ENCODE measurements at regions not wholly inside any gene's neighbourhood (a gene's known extent, or its start where the extent isn't known, plus 50 kb on each side); places are given as distances from the start of the nearest gene placed in this dataset.

DNA sequence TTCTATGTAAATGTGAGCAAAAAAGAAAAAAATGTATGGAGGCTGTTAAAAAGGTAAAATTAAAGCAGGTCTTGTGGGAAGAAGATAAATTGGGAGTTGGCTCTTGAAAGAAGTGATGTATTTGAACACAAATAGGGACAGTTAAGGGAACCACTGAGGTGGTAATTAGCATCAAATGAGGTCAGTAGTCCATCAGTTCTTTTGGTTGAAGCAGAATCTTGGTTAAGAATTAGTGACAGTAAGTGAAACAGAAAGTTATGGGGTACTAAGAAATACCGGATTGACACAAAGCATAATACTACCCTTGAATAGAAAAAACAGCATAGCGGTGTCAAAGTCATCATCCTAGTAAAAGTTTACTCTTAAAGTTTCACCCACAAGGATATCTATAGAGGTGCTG is 352.6 kb upstream of the VRK2 start:
- H3K27ac ChIP-seq: no peak overlapping the region
- no peaks in the 10 kb centered on the region for H3K27me3 ChIP-seq (ENCODE audit: control insufficient read depth, insufficient read depth, low read length)
- no peak overlapping the region for H3K4me2 ChIP-seq (ENCODE audit: low read length)

DNA sequence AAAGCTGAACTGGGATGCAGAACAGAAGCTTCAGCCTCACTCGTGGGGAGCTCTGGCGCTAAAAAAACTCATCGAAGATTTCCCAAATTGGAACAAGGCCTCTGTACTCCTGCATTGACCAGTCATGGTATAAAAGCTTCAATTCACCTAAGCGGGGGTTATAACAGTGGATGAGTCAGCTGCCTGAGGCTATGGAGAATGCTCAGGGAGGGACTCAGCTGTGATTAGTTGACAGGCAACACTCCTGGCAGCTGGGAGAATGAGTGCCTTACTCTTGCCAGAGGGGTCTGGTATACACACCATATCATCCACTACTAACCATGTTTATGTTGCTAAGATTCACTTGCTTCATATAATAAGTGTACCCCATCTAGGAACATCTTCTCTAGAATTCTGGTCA is 350.6 kb upstream of the VRK2 start:
- H3K4me2 ChIP-seq (ENCODE audit: low read length): no peak overlapping the region
- TF ChIP-seq, protein P1, sequence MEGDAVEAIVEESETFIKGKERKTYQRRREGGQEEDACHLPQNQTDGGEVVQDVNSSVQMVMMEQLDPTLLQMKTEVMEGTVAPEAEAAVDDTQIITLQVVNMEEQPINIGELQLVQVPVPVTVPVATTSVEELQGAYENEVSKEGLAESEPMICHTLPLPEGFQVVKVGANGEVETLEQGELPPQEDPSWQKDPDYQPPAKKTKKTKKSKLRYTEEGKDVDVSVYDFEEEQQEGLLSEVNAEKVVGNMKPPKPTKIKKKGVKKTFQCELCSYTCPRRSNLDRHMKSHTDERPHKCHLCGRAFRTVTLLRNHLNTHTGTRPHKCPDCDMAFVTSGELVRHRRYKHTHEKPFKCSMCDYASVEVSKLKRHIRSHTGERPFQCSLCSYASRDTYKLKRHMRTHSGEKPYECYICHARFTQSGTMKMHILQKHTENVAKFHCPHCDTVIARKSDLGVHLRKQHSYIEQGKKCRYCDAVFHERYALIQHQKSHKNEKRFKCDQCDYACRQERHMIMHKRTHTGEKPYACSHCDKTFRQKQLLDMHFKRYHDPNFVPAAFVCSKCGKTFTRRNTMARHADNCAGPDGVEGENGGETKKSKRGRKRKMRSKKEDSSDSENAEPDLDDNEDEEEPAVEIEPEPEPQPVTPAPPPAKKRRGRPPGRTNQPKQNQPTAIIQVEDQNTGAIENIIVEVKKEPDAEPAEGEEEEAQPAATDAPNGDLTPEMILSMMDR (IDR thresholded peaks at IDR 0.05): no peak
- no peak overlapping the region for H3K27ac ChIP-seq
- H3K4me1 ChIP-seq: no peaks in the 10 kb centered on the region
- no peak overlapping the region for H2AFZ ChIP-seq
- H3K4me3 ChIP-seq (ENCODE audit: low read depth, low read length): no peak overlapping the region
- H3K27me3 ChIP-seq (ENCODE audit: control insufficient read depth, insufficient read depth, low read length): no peaks in the 10 kb centered on the region
- H3K36me3 ChIP-seq (ENCODE audit: control insufficient read depth, insufficient read depth, low read length): no peaks in the 10 kb centered on the region
- H3K9ac ChIP-seq: no peak overlapping the region
- no peaks in the 10 kb centered on the region for H3K9me3 ChIP-seq (ENCODE audit: control insufficient read depth, low read length)
- H3K79me2 ChIP-seq: no peaks in the 10 kb centered on the region

More for the DNA sequence above, 352.6 kb upstream of the VRK2 start:
- Histone ChIP-seq H3K4me3 (ENCODE audit: low read depth, low read length) (no peak overlapping the region), H3K4me1 (no peaks in the 10 kb centered on the region), H3K9ac (no peak overlapping the region), H3K36me3 (ENCODE audit: control insufficient read depth, insufficient read depth, low read length) (no peaks in the 10 kb centered on the region), H2AFZ (no peak overlapping the region), H3K79me2 (no peaks in the 10 kb centered on the region), H3K9me3 (ENCODE audit: control insufficient read depth, low read length) (no peaks in the 10 kb centered on the region)
- TF ChIP-seq, protein P1 (IDR thresholded peaks at IDR 0.05): no peak

DNA sequence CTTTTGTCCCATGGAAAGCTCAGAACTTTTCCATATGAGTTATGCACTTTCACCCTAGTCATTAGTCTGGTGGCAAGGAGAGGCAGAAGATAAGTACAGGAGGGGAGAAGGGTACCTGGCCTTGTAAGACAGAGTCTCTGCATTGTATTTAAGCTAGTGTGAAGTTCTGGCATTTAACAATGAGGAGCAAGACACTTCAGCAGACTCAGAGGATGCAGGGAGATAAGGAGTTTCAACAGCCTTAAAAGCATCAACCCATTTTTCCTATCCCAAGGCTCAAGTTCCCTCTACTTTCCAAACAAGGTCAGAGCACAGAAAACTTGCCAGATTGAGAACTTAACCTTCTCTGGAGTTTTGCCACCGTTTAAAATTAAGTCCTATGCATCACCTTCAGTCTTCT is 348.2 kb upstream of the VRK2 start:
- Histone ChIP-seq H3K4me1 (no peaks in the 10 kb centered on the region), H3K79me2 (no peaks in the 10 kb centered on the region), H3K27me3 (ENCODE audit: control insufficient read depth, insufficient read depth, low read length) (no peaks in the 10 kb centered on the region), H3K27ac (no peak overlapping the region), H3K36me3 (ENCODE audit: control insufficient read depth, insufficient read depth, low read length) (no peaks in the 10 kb centered on the region), H3K9ac (no peak overlapping the region), H3K9me3 (ENCODE audit: control insufficient read depth, low read length) (no peaks in the 10 kb centered on the region), H2AFZ (no peak overlapping the region), H3K4me3 (ENCODE audit: low read depth, low read length) (no peak overlapping the region), H3K4me2 (ENCODE audit: low read length) (no peak overlapping the region)
- TF ChIP-seq, protein P1 (IDR thresholded peaks at IDR 0.05): no peak

DNA sequence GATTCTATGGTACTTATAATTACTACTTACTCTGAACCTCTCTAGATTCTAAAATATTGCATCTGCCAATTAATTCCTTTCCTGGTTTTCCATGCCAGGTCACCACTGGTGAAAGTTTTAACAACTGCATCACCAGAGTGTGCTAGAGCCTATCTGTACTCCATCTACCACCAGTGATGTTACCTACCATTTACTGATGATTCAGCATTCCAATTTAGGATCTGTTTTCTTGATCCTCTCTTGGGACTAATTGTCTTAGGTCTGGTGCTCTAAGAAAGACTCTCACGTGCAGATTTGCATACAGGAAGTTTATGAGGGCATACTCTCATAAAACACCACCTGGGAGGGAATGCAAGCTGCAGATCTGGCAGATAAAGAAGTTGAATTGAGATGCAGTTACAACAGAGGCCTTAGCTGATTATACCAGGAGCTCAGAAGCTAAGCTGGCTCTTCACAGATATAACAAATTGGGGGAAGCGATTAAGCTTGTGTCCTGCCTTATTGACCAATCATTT is 347.6 kb upstream of the VRK2 start:
- H3K4me2 ChIP-seq (ENCODE audit: low read length): no peak overlapping the region
- no peak overlapping the region for H2AFZ ChIP-seq
- no peak overlapping the region for H3K4me3 ChIP-seq (ENCODE audit: low read depth, low read length)
- TF ChIP-seq, protein P1 (IDR thresholded peaks at IDR 0.05): no peak
- H3K4me1 ChIP-seq: no peaks in the 10 kb centered on the region
- H3K79me2 ChIP-seq: no peaks in the 10 kb centered on the region
- no peaks in the 10 kb centered on the region for H3K9me3 ChIP-seq (ENCODE audit: control insufficient read depth, low read length)
- H3K27ac ChIP-seq: no peak overlapping the region
- no peaks in the 10 kb centered on the region for H3K36me3 ChIP-seq (ENCODE audit: control insufficient read depth, insufficient read depth, low read length)
- H3K27me3 ChIP-seq (ENCODE audit: control insufficient read depth, insufficient read depth, low read length): no peaks in the 10 kb centered on the region
- no peak overlapping the region for H3K9ac ChIP-seq

DNA sequence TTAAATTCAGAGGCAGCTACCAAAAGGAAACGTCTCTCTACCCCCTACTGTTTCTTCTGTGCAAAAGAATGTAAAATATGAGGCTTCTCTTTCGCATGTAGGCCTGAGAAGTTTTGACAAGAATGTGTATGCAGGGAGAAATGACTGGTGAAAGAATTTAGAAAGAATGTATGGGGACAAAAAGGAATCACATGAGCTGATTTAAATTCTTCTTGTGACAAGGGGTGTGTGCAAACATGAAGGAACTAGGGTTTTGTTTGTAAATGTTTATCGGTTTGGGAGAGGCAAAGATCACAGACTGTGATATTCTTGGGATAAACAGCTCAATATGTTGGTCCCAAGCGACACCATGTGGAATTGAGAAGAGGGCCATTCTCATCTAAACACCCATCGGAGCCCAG is 345.2 kb upstream of the VRK2 start:
- TF ChIP-seq, protein P1 (IDR thresholded peaks at IDR 0.05): no peak
- Histone ChIP-seq H3K9ac (no peak overlapping the region), H3K4me1 (no peaks in the 10 kb centered on the region), H3K4me3 (ENCODE audit: low read depth, low read length) (no peak overlapping the region), H3K79me2 (no peaks in the 10 kb centered on the region), H3K4me2 (ENCODE audit: low read length) (no peak overlapping the region), H2AFZ (no peak overlapping the region), H3K9me3 (ENCODE audit: control insufficient read depth, low read length) (no peaks in the 10 kb centered on the region), H3K27ac (no peak overlapping the region), H3K36me3 (ENCODE audit: control insufficient read depth, insufficient read depth, low read length) (no peaks in the 10 kb centered on the region), H3K27me3 (ENCODE audit: control insufficient read depth, insufficient read depth, low read length) (no peaks in the 10 kb centered on the region)

Data from parathyroid adenoma (tissue), 2 donors.